PFSK-1 (cell line): ENCODE measurements at regions not wholly inside any gene's neighbourhood (a gene's known extent, or its start where the extent isn't known, plus 50 kb on each side); places are given as distances from the start of the nearest gene placed in this dataset.

ENCODE experiments used
- POLR2AphosphoS5 ChIP-seq: IDR thresholded peaks from 2 replicates; pipeline ENCODE4 v1.6.1; 2012; ENCODE audit warnings: low read depth, mild to moderate bottlenecking, control low read depth, low read length, moderate library complexity
- SIN3A ChIP-seq: IDR thresholded peaks from 2 replicates; pipeline ENCODE4 v1.6.1; 2012; ENCODE audit warnings: mild to moderate bottlenecking, low read length, moderate library complexity, borderline replicate concordance; ENCODE audit not compliant: insufficient read depth
- TAF1 ChIP-seq: IDR thresholded peaks from 2 replicates; pipeline ENCODE4 v1.6.1; 2012; ENCODE audit warnings: low read length, control low read depth, borderline replicate concordance; ENCODE audit not compliant: insufficient read depth
- TF ChIP-seq, protein P1 (sequence below), 2 experiments: IDR thresholded peaks; 2 replicates each; pipeline versions ENCODE4 v1.6.1 to v1.8.0; 2011 to 2012; ENCODE audit warnings: low read depth in 2 of 2, low read length in 2 of 2, control low read depth in 1 of 2, inconsistent platforms in 1 of 2, mild to moderate bottlenecking in 1 of 2, moderate library complexity in 1 of 2; ENCODE audit not compliant: insufficient read depth in 1 of 2

DNA sequence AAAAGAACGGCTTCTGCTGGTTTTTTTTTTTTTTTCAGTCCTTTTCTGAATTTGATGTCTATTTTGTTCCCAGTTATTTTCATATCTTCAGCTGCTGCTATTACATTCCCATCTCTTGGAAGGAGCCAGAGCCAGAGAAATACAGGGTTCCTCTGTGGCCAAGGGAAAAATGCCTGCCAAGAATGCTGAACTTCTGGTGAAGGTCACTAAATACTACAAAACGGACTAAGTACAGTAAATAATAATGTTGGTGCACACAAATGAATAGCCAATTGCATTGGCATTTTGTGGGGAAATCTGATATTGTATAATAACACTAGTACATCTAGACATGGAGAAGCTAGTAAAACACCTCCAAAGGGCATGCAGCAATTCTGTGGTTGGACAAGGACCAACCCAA is 56.3 kb upstream of the ZEB1 start:
- TF ChIP-seq TAF1 (no peak), POLR2AphosphoS5 (no peak), SIN3A (no peak)
- TF ChIP-seq, protein P1, sequence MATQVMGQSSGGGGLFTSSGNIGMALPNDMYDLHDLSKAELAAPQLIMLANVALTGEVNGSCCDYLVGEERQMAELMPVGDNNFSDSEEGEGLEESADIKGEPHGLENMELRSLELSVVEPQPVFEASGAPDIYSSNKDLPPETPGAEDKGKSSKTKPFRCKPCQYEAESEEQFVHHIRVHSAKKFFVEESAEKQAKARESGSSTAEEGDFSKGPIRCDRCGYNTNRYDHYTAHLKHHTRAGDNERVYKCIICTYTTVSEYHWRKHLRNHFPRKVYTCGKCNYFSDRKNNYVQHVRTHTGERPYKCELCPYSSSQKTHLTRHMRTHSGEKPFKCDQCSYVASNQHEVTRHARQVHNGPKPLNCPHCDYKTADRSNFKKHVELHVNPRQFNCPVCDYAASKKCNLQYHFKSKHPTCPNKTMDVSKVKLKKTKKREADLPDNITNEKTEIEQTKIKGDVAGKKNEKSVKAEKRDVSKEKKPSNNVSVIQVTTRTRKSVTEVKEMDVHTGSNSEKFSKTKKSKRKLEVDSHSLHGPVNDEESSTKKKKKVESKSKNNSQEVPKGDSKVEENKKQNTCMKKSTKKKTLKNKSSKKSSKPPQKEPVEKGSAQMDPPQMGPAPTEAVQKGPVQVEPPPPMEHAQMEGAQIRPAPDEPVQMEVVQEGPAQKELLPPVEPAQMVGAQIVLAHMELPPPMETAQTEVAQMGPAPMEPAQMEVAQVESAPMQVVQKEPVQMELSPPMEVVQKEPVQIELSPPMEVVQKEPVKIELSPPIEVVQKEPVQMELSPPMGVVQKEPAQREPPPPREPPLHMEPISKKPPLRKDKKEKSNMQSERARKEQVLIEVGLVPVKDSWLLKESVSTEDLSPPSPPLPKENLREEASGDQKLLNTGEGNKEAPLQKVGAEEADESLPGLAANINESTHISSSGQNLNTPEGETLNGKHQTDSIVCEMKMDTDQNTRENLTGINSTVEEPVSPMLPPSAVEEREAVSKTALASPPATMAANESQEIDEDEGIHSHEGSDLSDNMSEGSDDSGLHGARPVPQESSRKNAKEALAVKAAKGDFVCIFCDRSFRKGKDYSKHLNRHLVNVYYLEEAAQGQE (IDR thresholded peaks at IDR 0.05; ENCODE audit: insufficient read depth in 1 of 2, low read depth in 2 of 2, low read length in 2 of 2): no peak
